ENCODE measurements at regions not wholly inside any gene's neighbourhood (a gene's known extent, or its start where the extent isn't known, plus 50 kb on each side); places are given as distances from the start of the nearest gene placed in this dataset.
"Not testable (repeated sequence)": the region's sequence is repeated elsewhere in the genome, so short reads cannot be mapped to it uniquely, and the experiment has no call there.

DNA sequence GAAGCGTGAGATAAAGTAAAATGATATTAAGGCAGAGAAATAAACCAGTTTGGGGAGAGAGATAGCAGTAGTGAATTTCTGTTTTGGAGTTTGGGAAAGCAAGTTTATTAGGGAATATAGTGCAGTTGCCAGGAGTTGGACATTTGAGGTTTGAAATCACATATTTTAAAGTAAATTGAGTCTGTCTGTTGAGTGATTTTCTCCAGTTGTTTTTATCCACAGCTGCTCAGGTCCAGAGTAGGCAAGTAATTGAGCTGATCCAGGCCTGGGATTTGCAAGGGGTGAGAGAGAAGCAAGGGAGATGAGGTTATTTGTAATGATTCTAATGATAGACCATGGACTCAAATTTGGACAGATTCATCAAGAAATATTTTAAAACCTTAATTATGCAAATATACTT, 481.9 kb downstream of the UTRN start:
- DNase-seq (ENCODE audit: low read depth): no peak

GRCh38 chr6:144768551-144769075, 483.5 kb downstream of the UTRN start:
- DNase-seq (ENCODE audit: low read depth): no peak

DNA sequence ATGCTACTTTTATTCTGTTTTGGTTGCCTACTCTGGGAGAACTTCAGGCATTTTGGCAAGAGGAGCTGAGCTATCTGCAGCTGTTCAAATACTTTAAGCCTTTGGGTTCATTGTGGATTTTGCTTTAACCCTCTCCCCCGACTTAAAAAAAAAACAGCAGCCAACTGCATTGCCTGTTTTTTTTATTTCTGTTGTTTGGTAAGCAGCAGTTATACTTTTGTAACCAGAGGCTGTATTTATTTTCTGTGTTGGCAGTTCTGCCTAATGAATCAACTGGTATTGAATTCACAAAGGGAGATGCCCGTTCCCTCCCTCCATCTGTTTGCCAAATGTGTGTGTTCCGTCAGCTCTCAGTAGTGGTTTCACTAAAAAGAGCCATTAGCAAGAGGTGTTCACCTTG, 484.0 kb downstream of the UTRN start:
- DNase-seq (ENCODE audit: low read depth): no peak

DNA sequence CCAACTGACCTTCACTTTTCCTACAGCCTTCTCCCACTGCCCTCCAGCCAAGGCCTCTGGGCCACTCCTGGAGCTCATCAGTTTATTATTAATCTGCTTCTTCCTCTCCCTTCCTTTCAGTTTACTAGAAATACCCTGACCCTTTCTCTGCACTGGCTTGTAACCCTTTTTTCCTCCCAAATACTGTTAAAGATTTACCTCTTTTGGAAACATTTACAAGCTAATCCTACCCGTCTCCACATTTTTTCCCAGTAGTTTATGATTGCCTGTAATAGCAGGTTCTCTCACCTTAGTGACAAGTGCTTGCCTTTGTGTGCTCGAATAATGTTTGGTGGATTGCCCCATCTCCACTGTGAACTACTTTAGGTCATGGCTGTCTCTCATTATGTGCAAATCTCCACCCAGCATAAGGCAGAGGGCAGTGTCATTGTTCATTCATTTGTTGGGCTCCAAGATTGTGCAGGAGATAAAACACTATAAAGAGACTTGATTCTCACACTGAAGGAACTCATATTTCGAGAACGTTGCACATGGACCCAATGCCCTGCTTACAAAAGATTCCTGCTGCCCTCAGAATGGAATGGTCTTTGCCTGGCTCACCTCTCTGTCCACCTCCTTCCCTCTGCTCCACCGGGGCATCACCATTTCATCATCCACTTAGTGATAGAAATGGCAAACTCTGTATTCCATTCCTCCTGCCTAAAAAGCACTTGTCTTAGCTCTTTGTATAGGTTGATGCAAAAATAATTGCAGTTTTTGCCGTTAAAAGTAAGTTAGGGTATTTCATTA, 491.1 kb downstream of the UTRN start:
- DNase-seq (ENCODE audit: low read depth): no peak

- DNase-seq (ENCODE audit: low read depth): no peak
Observed at GRCh38 chr6:144777249-144777648, 492.1 kb downstream of the UTRN start.

- DNase-seq (ENCODE audit: low read depth): no peak
Observed at GRCh38 chr6:144778056-144778455, 492.9 kb downstream of the UTRN start.

DNA sequence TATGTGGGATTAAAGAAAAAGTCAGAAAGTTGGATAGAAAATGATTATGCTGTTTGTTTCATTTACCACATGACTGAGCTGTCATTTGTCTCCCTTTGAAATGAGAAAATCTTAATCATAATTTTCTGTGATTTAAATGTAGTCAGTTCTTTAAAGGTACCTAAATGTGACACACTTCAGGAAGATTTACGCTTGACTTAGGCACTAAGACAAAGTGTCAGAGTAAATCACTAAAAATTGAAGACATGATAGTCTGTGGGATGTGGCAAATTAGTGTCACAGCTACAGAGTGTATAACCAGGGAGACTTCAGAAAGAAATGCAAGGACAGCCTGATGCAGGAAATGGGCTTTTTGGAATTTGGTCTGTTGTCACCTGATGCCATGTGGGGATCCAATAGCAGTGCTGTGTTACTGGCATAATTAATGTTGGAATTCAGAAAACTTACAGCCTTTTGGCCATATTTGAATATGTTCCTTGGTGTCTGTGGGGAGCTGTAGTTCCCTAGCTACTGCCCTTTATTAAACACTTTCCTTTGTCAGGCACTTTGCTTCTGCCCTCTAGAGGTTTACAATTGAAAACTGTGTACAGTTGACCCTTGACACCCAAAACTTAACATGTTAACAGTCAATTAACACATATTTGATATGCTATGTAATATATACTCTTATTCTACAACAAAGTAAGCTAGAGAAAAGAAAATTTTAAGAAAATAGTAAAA, 493.8 kb downstream of the UTRN start:
- DNase-seq (ENCODE audit: low read depth): peak; percentile 22

DNA sequence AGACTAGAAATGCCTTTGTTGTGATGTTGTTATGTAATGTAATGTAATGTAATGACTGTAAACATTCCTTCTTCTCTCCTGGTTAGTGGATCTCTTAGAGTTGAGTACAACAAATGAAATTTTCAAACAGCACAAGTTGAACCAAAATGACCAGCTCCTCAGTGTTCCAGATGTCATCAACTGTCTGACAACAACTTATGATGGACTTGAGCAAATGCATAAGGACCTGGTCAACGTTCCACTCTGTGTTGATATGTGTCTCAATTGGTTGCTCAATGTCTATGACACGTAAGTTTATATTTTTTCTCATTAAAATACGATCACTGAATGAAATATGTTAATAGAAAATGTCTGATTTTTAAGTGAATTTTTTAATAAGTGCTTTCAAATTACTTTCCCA, 496.7 kb downstream of the UTRN start:
- no peak for DNase-seq (ENCODE audit: low read depth)

- DNase-seq (ENCODE audit: low read depth): no peak
Observed at GRCh38 chr6:144782634-144783033, 497.5 kb downstream of the UTRN start.

GRCh38 chr6:144785056-144785455, 499.9 kb downstream of the UTRN start:
- no peak for DNase-seq (ENCODE audit: low read depth)

- no peak for DNase-seq (ENCODE audit: low read depth)
Observed at GRCh38 chr6:144786825-144787224, 501.7 kb downstream of the UTRN start.

DNA sequence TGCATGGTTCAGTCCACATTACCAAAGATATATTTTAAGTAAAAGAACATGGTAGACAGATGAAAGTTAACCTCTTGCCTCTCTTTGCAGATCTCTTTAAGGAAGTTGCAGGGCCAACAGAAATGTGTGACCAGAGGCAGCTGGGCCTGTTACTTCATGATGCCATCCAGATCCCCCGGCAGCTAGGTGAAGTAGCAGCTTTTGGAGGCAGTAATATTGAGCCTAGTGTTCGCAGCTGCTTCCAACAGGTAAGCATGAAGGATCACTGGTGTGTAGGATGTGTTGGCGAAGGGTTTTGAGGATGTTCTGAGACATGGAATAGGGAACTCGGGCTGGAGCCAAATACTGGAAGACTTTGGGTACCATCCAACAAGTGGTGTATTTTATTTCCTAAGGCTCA, 508.6 kb downstream of the UTRN start:
- DNase-seq (ENCODE audit: low read depth): peak; percentile 28

GRCh38 chr6:144795022-144795421, 509.9 kb downstream of the UTRN start:
- DNase-seq (ENCODE audit: low read depth): not testable (repeated sequence)

DNA sequence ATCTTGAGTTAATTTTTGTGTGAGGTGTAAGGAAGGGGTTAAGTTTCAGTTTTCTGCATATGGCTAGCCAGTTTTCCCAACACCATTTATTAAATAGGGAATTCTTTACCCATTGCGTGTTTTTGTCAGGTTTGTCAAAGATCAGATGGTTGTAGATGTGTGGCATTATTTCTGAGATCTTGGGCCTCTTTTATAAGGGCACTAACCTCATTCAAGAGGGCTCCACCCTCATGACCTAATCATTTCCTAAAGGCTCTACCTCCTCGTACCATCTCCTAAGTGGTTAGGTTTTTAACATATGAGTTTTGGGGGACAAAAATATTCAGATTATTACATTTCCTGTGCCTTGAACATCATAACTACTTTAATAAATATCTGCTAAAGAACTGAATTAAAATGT, 510.9 kb downstream of the UTRN start:
- no peak for DNase-seq (ENCODE audit: low read depth)

DNA sequence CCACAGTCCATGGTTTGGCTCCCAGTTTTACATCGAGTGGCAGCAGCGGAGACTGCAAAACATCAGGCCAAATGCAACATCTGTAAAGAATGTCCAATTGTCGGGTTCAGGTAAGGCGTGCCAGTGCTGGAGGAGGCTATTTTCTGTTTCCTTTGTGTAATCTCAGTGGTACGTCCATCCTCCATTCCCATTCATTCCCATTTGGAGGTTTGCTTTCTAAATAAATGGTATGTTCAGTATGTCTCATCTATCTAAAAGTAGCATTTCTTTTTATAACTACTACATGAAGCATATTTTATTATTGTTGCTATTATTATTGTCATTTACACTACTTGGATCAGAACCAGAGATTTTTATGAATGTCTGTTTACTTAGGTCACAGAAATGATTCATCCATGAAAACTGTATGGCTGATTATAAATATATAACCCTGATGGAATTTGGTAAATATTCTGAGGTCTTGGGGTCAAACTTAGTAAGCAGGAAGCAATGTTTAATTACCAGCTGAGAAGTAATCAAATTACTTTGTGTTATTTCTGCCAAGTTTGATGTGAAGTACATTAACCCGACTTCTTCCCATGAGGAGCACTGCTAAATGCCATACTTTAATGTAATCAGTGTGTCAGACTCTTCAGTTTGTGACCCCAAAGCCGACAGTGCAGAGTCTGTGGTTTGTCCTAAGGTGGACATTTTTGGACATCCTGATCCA, 512.9 kb downstream of the UTRN start:
- peak; percentile 87 for DNase-seq (ENCODE audit: low read depth)

- DNase-seq (ENCODE audit: low read depth): no peak
Observed at GRCh38 chr6:144804246-144804790, 519.2 kb downstream of the UTRN start.

GRCh38 chr6:144805049-144805448, 519.9 kb downstream of the UTRN start:
- DNase-seq (ENCODE audit: low read depth): no peak

GRCh38 chr6:144806222-144806621, 521.1 kb downstream of the UTRN start:
- DNase-seq (ENCODE audit: low read depth): no peak

- DNase-seq (ENCODE audit: low read depth): peak; percentile 81
Observed at GRCh38 chr6:144809120-144809519, 524.0 kb downstream of the UTRN start.

- DNase-seq (ENCODE audit: low read depth): no peak
Observed at GRCh38 chr6:144809969-144810368, 524.8 kb downstream of the UTRN start.

DNA sequence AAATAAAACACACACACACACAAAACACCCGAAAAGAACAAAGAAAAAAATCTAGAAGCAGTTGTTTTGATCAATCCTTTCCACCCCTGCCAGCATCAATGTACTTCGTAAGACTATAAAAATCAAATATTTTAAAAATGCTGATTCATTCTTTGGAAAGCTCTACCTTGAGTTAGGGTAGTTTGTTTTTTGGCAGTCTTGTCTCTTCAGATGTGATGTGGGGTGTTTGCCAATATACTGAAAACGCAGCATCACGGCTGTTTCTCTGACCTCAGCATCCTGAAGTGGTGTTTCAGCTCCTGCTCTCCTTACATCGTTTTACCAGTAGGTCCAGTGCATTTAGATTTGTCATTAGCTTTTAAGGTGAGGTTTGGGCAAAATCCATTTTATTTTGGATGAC, 526.0 kb downstream of the UTRN start:
- peak; percentile 17 for DNase-seq (ENCODE audit: low read depth)

- DNase-seq (ENCODE audit: low read depth): peak; percentile 24
Observed at GRCh38 chr6:144816936-144817335, 531.8 kb downstream of the UTRN start.

Data from M059J (cell line).